Activated naive CD8-positive, alpha-beta T cell treated with anti-CD3 and anti-CD28 coated beads for 36 hours (primary cell): ENCODE measurements at regions not wholly inside any gene's neighbourhood (a gene's known extent, or its start where the extent isn't known, plus 50 kb on each side); places are given as distances from the start of the nearest gene placed in this dataset.
"Not testable (repeated sequence)": the region's sequence is repeated elsewhere in the genome, so short reads cannot be mapped to it uniquely, and the experiment has no call there.

Experiments used
- DNase-seq: peaks from one replicate; pipeline ENCODE4 v3.0.0; 2021
- H3K27ac Mint-ChIP-seq: one replicate; pipeline ENCODE4 v1.8.0; 2022; ENCODE audit warnings: mild to moderate bottlenecking, moderate library complexity, mixed read lengths
- H3K27me3 Mint-ChIP-seq: one replicate; pipeline ENCODE4 v1.8.0; 2022; ENCODE audit warnings: mild to moderate bottlenecking, mixed read lengths
- H3K36me3 Mint-ChIP-seq: one replicate; pipeline ENCODE4 v1.8.0; 2021; ENCODE audit warnings: mild to moderate bottlenecking, mixed read lengths
- H3K4me1 Mint-ChIP-seq: one replicate; pipeline ENCODE4 v1.8.0; 2021; ENCODE audit warnings: mixed read lengths
- H3K4me3 Mint-ChIP-seq: one replicate; pipeline ENCODE4 v1.8.0; 2022; ENCODE audit warnings: mild to moderate bottlenecking, moderate library complexity, mixed read lengths
- H3K9me3 Mint-ChIP-seq: one replicate; pipeline ENCODE4 v1.8.0; 2022; ENCODE audit warnings: mixed read lengths

DNA sequence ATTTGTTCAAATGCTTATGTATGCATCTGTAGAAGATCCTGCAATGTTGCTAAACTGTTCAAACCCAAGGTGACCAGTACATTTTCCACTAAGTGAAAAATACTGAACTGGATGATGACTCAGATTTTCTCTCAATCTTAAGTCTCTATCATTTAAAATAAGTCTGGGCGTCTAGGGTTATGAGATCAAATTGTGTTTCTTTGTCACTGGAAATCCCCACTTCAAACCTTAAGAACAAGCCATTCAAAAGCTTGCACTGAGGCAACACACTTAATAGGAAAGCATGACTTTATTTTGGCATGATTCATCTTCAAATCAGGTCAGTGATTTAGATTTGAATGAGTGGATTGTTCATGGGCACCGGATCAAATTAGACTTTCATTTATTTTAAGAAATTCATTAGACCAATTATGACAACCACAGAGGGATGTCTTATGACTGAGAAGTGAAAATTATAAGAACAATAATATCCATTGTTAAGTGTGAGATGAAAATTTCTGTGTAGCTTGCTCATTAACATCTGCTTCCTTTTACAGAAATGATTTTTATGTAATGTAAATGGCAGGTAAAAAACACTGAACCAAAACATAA, 203.6 kb downstream of the ANKRD30BL start:
- DNase-seq, H3K27ac Mint-ChIP-seq, H3K4me1 Mint-ChIP-seq, H3K4me3 Mint-ChIP-seq, H3K27me3 Mint-ChIP-seq, H3K9me3 Mint-ChIP-seq, H3K36me3 Mint-ChIP-seq: not testable (repeated sequence)

- not testable (repeated sequence) for H3K9me3 Mint-ChIP-seq, H3K36me3 Mint-ChIP-seq, H3K27me3 Mint-ChIP-seq, H3K27ac Mint-ChIP-seq, H3K4me3 Mint-ChIP-seq, H3K4me1 Mint-ChIP-seq, DNase-seq
These were observed 213.1 kb downstream of the ANKRD30BL start for GRCh38 chr2:131948641-131949040.

GRCh38 chr2:131923287-131923686, 238.5 kb downstream of the ANKRD30BL start:
- H3K4me1 Mint-ChIP-seq, H3K27me3 Mint-ChIP-seq, H3K36me3 Mint-ChIP-seq, H3K4me3 Mint-ChIP-seq, DNase-seq, H3K27ac Mint-ChIP-seq, H3K9me3 Mint-ChIP-seq: not testable (repeated sequence)

DNA sequence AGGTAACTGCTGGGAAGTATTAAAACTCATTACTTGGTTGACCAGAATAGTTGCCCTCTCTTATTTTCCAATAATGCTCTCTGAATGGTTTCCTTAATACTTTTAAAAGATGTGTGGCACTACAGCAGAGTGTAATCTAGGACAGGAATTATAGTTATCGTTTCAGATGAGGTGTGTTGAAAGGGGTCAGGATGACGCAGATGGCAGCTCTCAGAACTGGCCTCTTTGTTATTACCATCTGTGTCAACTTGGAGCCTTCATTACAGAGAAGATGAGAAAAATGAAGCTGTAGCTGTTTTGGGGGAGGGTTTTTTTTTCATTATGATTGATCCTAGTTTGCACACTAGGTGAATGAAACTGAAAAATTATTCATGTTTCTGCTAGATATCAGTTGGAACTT, 238.9 kb downstream of the ANKRD30BL start:
- DNase-seq, H3K27me3 Mint-ChIP-seq, H3K9me3 Mint-ChIP-seq, H3K36me3 Mint-ChIP-seq, H3K27ac Mint-ChIP-seq, H3K4me1 Mint-ChIP-seq, H3K4me3 Mint-ChIP-seq: not testable (repeated sequence)
